ENCODE measurements at regions not wholly inside any gene's neighbourhood (a gene's known extent, or its start where the extent isn't known, plus 50 kb on each side); places are given as distances from the start of the nearest gene placed in this dataset.

DNA sequence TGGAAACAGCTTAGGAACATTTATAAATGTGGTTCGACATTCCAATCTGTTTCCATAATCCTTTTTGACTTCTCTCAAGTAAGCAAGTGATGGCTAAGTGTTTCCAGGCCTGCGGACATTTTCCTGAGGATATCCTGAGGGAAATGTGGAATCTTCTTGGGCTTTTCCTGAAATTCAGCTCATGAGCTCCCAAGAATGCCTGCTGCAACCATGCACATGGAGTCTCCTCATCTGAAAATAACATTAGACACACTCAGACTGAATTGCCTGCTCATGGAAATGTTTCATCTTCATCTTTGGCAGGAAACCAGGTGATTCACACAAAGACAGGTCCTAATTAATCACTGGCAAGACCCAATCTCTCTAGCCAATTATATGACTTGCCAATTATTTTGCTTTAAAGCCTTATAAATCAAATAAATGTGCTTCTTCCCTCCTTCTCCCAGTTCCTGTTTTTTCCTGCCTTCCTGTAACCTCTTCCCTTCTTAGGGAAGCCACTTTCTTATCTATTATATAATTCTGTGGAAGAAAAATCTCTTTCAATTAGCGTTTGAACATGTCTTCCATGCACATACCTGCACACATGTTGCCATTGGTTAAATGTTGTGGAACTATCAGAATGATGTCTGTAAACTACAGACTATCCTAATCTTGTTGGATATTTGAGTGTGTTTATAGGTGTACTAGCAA lies 104.6 kb upstream of the MXRA5 start:
- H3K27me3 Mint-ChIP-seq (ENCODE audit: low read depth, poor library complexity): peaks cover 4% of the 10 kb centered on the region
- no peak overlapping the region for H3K4me3 Mint-ChIP-seq
- no peak for TF ChIP-seq CTCF (IDR thresholded peaks at IDR 0.05)
- no peaks in the 10 kb centered on the region for H3K4me1 Mint-ChIP-seq
- peaks cover 15% of the 10 kb centered on the region for H3K9me3 Mint-ChIP-seq
- no peaks in the 10 kb centered on the region for H3K36me3 Mint-ChIP-seq (ENCODE audit: low read depth)
- DNase-seq: no peak
- no peak overlapping the region for H3K27ac Mint-ChIP-seq

DNA sequence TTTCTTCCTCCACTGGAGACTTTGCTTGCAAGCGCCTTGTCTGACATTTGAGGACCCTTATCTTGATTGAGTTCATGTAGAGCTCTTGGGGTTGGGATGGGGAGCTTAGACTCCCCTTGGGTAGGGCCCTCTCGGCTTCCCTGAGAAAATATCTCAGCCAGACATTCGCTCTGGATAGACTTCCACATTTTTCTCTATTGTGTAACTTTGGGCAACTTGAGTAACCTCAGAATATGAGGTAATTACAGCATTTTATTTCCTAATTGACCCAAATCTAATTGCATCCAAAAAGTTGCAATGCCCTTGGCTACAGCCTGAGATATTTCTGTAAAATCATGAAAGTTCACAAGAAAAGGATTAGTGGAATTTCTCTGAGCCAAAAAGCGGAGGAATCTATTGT lies 102.8 kb upstream of the MXRA5 start:
- Mint-ChIP-seq H3K27me3 (ENCODE audit: low read depth, poor library complexity) (peaks cover 7% of the 10 kb centered on the region), H3K36me3 (ENCODE audit: low read depth) (no peaks in the 10 kb centered on the region), H3K4me3 (no peak overlapping the region), H3K9me3 (peaks cover 15% of the 10 kb centered on the region), H3K27ac (no peak overlapping the region), H3K4me1 (no peaks in the 10 kb centered on the region)
- DNase-seq: no peak
- no peak for TF ChIP-seq CTCF (IDR thresholded peaks at IDR 0.05)

DNA sequence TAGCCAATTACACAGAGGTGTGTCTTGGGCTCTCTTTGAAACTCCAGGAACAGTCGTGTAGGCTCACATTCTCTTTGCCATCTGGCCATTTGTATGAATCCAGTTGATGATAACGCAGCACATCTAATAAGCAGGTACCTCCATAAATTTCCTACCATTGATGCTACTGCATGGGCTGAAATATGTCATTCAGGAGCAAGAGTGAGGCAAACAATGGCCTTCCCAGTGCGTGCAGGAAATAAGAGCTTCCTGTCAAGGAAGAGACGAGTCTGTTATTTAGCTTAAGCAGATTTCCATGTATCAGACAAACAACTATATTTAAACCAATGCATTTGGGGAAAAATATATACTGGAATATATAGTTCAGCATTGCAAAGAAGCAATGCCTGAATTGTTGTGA lies 102.1 kb upstream of the MXRA5 start:
- no peaks in the 10 kb centered on the region for H3K36me3 Mint-ChIP-seq (ENCODE audit: low read depth)
- H3K27me3 Mint-ChIP-seq (ENCODE audit: low read depth, poor library complexity): peaks cover 3% of the 10 kb centered on the region
- DNase-seq: no peak
- H3K4me1 Mint-ChIP-seq: peaks cover 1% of the 10 kb centered on the region
- H3K9me3 Mint-ChIP-seq: peaks cover 15% of the 10 kb centered on the region
- no peak overlapping the region for H3K27ac Mint-ChIP-seq
- no peak overlapping the region for H3K4me3 Mint-ChIP-seq
- no peak for TF ChIP-seq CTCF (IDR thresholded peaks at IDR 0.05)

- no peak for DNase-seq
- Mint-ChIP-seq H3K4me3 (no peak overlapping the region), H3K27ac (no peak overlapping the region), H3K4me1 (peaks cover 8% of the 10 kb centered on the region), H3K36me3 (ENCODE audit: low read depth) (no peaks in the 10 kb centered on the region), H3K27me3 (ENCODE audit: low read depth, poor library complexity) (peaks cover 7% of the 10 kb centered on the region), H3K9me3 (peaks cover 20% of the 10 kb centered on the region)
- TF ChIP-seq CTCF (IDR thresholded peaks at IDR 0.05): no peak
Observed at GRCh38 chrX:3445806-3446490, 99.5 kb upstream of the MXRA5 start.

GRCh38 chrX:3443184-3443583 lies 96.7 kb upstream of the MXRA5 start:
- DNase-seq: no peak
- Mint-ChIP-seq H3K4me3 (no peak overlapping the region), H3K27ac (no peak overlapping the region), H3K36me3 (ENCODE audit: low read depth) (peaks cover 4% of the 10 kb centered on the region), H3K27me3 (ENCODE audit: low read depth, poor library complexity) (peaks cover 7% of the 10 kb centered on the region), H3K9me3 (peaks cover 33% of the 10 kb centered on the region), H3K4me1 (peaks cover 8% of the 10 kb centered on the region)
- no peak for TF ChIP-seq CTCF (IDR thresholded peaks at IDR 0.05)

DNA sequence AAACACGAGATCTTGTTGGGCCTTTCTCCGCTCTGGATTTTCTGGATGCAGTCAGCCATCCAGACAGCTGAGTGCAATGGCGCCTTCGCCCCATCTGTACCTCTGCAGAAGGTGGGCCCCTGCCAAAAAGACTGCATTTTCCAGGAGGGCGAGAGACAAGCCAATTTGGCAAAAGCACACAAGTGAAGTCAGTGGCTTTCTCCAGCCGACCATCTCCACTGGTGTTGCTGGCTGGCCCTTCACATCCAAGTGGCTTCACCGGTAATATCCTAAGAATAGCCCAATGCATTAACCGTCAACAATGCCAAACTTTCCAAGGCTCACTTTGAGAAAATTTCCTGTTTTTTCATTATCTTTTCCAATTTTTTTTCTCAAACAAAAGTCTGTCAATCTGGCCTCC lies 96.2 kb upstream of the MXRA5 start:
- DNase-seq: no peak
- Mint-ChIP-seq H3K9me3 (peaks cover 29% of the 10 kb centered on the region), H3K27me3 (ENCODE audit: low read depth, poor library complexity) (peaks cover 7% of the 10 kb centered on the region), H3K36me3 (ENCODE audit: low read depth) (peaks cover 4% of the 10 kb centered on the region), H3K4me1 (peaks cover 8% of the 10 kb centered on the region), H3K27ac (no peak overlapping the region), H3K4me3 (no peak overlapping the region)
- TF ChIP-seq CTCF (IDR thresholded peaks at IDR 0.05): no peak

All from nephron progenitor cell (in vitro differentiated cells).